Aorta (tissue), 5 donors: ENCODE measurements at regions not wholly inside any gene's neighbourhood (a gene's known extent, or its start where the extent isn't known, plus 50 kb on each side); places are given as distances from the start of the nearest gene placed in this dataset.

Experiments
- ATAC-seq: fragments of 200-7000 bp; cut with Tn5 transposase; one replicate; pipeline ENCODE4 v1.9.1; 2022; ENCODE audit warnings: moderate library complexity; ENCODE audit not compliant: low FRiP score
- DNase-seq, 2 donors: peaks; one replicate each; pipeline ENCODE4 v3.0.0-alpha.2; 2020
- H3K27ac ChIP-seq, 2 donors: one replicate each; pipeline ENCODE4 v1.5.1; 2013; ENCODE audit warnings: low read length in 2 of 2, mild to moderate bottlenecking in 2 of 2, moderate library complexity in 2 of 2, control low read depth in 1 of 2, inconsistent platforms in 1 of 2, low read depth in 1 of 2
- H3K27me3 ChIP-seq, 2 donors: one replicate each; pipeline ENCODE4 v1.6.1; 2013; ENCODE audit warnings: control low read depth in 1 of 2, low read length in 1 of 2, mild to moderate bottlenecking in 1 of 2, moderate library complexity in 1 of 2; ENCODE audit not compliant: insufficient read depth in 2 of 2, control insufficient read depth in 1 of 2
- H3K36me3 ChIP-seq, 2 donors: one replicate each; pipeline ENCODE4 v1.6.1; 2013; ENCODE audit warnings: control low read depth in 1 of 2, low read length in 1 of 2, mild to moderate bottlenecking in 1 of 2; ENCODE audit not compliant: insufficient read depth in 2 of 2, control insufficient read depth in 1 of 2
- H3K4me1 ChIP-seq, 2 donors: one replicate each; pipeline ENCODE4 v1.6.1; 2013; ENCODE audit warnings: low read length in 2 of 2, control low read depth in 1 of 2, mild to moderate bottlenecking in 1 of 2, moderate library complexity in 1 of 2; ENCODE audit not compliant: insufficient read depth in 2 of 2, control insufficient read depth in 1 of 2
- H3K4me3 ChIP-seq, 2 donors: one replicate each; pipeline ENCODE4 v1.5.1; 2013; ENCODE audit warnings: low read length in 2 of 2, control low read depth in 1 of 2, mild to moderate bottlenecking in 1 of 2
- H3K9me3 ChIP-seq: one replicate; pipeline ENCODE4 v1.6.1; 2013; ENCODE audit warnings: mild to moderate bottlenecking, low read length; ENCODE audit not compliant: control insufficient read depth
- WGBS, 2 donors: extraction: QIAGEN DNeasy Blood & Tissue Kit; methylation state at CpG; one replicate each; pipeline ENCODE4 v1.1.7; 2013; 5-methylcytosine and 5-hydroxymethylcytosine counted together
- intact Hi-C, 2 donors: fragments of 100-400 bp; cut with DNase I; formaldehyde crosslinking; loops; one replicate each; pipeline versions ENCODE4 v1.14.2 to v1.15.0; 2022
- donor health status: healthy with polysubstance abuse.
- donor health status: Bipolar disorder and iron deficiency.
- donor health status: DM: no; HTN: no; CAD: no.
- donor health status: DM: no; HTN: no; CAD: no.
- donor health status: DM: yes; HTN: yes; CAD: no.

DNA sequence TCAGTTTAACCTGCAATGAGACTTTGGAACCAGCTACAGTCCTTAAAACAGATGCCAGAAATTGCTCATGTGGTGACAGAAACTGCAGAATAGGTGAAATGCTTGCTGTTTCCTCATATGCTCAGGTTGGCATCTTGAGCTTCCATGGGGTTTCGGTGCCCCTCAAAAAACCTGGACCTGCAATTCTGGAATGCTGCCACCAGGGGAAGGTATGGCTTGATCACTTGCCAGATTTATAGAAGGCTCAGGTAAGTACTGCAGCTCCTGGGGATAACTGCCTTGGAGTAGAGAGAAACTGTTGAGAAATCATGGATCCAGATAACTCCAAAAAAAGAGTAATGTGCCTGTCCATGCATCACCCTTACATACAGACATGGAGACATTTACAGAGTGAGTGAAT lies 113.0 kb downstream of the CTTN start:
- Histone ChIP-seq H3K9me3 (peaks cover 9% of the 10 kb centered on the region), H3K27me3 (no peaks in the 10 kb centered on the region), H3K4me3 (no peak overlapping the region), H3K36me3 (no peaks in the 10 kb centered on the region), H3K4me1 (no peaks in the 10 kb centered on the region), H3K27ac (no peak overlapping the region)
- intact Hi-C loops = no loop called here
- 92% methylated on average over 1 of the region's 1 CpG for WGBS, 2 donors
- DNase-seq (no peak), ATAC-seq (no peak)

DNA sequence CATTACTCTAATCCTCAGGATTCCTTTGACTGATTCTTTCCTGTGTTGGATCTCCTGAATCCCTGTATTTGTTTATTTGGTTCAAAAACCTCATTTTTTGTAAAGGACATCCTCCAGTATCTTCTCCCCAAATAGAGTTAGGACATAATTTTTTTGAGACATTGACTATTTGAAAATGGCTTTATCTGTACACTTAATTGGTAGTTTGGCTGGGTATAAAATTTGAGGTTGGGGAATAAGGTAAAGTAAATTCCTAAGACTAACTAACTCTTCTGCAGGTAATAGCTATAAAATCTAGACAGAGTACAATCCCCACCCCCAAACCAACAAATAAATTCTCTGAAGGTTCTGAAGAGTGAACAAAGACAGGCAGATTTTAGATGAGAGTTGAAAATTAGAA lies 114.4 kb downstream of the CTTN start:
- Histone ChIP-seq H3K27me3 (no peaks in the 10 kb centered on the region), H3K9me3 (peaks cover 12% of the 10 kb centered on the region), H3K4me1 (no peaks in the 10 kb centered on the region), H3K36me3 (no peaks in the 10 kb centered on the region), H3K4me3 (no peak overlapping the region), H3K27ac (no peak overlapping the region)
- intact Hi-C loops = no loop called here
- DNase-seq (no peak), ATAC-seq (no peak)

DNA sequence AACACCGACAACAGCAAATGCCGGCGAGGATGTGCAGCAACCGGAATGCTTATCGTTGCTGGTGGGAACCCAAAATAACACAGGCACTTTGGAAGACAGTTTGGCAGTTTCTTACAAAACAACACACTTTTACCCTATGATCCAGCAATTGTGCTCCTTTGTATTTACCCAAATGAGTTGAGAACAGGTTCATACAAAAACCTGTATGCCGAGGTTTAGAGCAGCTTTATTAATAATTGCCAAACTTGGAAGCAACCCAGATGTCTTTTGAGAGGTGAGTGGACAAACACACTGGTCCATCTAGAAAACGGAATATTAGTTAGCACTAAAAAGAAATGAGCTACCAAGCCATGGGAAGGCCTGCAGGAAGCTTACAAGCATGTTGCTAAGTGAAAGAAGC lies 118.9 kb downstream of the CTTN start:
- Histone ChIP-seq H3K27ac (no peak overlapping the region), H3K9me3 (peaks cover 6% of the 10 kb centered on the region), H3K36me3 (no peaks in the 10 kb centered on the region), H3K27me3 (no peaks in the 10 kb centered on the region), H3K4me3 (no peak overlapping the region), H3K4me1 (no peaks in the 10 kb centered on the region)
- intact Hi-C loops = no loop called here
- ATAC-seq (no peak), DNase-seq (no peak)
- 90 to 91% methylated on average over 7 of the region's 7 CpGs for WGBS, 2 donors

DNA sequence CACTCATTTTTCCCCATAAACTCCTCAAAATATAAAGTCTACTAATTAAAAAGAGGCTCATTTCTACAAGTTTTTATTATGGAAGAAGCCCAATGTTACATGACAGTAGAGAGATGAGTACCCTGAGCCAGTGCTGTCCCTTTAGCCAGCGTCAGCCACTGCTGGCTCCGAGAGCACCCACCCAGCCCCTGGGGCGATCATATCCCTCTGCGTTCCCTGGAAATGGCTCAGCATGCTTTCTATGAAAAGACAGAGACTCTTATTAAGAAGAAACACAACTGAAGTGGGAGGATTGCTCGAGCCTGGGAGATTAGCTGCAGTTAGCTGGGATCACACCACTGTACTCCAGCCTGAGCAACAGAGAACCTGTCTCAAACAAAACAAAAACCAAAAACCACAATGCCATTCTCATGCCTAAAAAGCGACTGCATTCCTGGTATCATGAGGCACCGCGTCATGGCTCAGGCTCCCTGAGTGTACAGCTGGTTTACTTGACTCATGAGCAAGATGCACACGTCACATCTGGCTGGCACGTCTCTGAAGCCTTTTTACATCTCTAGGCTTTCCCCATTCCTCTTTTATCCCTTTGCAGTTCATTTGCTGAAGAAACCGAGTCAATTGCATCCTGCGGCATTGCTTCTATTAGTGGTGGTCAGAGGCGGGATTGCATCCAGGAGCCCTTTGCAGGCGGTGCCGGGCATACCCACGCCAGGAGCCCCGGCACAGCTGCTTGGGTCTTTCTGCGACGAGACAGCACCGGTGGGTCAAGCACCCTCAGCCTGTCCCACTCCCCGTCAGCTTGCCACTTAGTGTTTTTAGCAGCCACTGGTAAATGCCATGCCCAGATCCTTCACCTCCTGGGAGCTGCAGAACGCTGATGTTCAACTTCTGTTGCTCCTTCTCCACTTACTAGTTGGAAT lies 119.9 kb downstream of the CTTN start:
- 77% methylated on average over 22 of the region's 22 CpGs for WGBS, 2 donors

DNA sequence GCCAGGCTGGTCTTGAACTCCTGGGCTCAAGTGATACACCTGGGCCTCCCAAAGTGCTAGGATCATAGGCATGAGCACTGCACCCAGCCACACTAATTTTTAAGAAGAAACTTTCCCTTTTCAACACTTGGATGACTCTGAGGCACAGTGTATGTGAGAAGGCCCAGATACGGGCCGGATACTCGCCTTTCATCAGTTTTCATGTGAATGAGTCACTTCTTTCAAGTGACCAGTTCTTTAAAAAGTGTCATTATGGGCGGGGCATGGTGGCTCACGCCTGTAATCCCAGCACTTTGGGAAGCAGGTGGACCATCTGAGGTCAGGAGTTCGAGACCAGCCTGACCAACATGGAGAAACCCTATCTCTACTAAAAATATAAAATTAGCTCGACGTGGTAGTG lies 120.8 kb downstream of the CTTN start:
- no peaks in the 10 kb centered on the region for H3K27me3 ChIP-seq
- 77 to 82% methylated on average over 8 of the region's 8 CpGs for WGBS, 2 donors
- no peaks in the 10 kb centered on the region for H3K36me3 ChIP-seq
- peaks cover 3% of the 10 kb centered on the region for H3K9me3 ChIP-seq
- no peak for DNase-seq
- H3K4me1 ChIP-seq = no peaks in the 10 kb centered on the region
- H3K4me3 ChIP-seq = no peak overlapping the region
- intact Hi-C loops = no loop called here
- ATAC-seq = no peak
- no peak overlapping the region for H3K27ac ChIP-seq

More for the DNA sequence above, 119.9 kb downstream of the CTTN start:
- Histone ChIP-seq H3K9me3 (peaks cover 3% of the 10 kb centered on the region), H3K27me3 (no peaks in the 10 kb centered on the region), H3K36me3 (no peaks in the 10 kb centered on the region), H3K27ac (no peak overlapping the region), H3K4me3 (no peak overlapping the region), H3K4me1 (no peaks in the 10 kb centered on the region)
- DNase-seq (peak; percentile 13 to 52), ATAC-seq (no peak)
- intact Hi-C loops = no loop called here

DNA sequence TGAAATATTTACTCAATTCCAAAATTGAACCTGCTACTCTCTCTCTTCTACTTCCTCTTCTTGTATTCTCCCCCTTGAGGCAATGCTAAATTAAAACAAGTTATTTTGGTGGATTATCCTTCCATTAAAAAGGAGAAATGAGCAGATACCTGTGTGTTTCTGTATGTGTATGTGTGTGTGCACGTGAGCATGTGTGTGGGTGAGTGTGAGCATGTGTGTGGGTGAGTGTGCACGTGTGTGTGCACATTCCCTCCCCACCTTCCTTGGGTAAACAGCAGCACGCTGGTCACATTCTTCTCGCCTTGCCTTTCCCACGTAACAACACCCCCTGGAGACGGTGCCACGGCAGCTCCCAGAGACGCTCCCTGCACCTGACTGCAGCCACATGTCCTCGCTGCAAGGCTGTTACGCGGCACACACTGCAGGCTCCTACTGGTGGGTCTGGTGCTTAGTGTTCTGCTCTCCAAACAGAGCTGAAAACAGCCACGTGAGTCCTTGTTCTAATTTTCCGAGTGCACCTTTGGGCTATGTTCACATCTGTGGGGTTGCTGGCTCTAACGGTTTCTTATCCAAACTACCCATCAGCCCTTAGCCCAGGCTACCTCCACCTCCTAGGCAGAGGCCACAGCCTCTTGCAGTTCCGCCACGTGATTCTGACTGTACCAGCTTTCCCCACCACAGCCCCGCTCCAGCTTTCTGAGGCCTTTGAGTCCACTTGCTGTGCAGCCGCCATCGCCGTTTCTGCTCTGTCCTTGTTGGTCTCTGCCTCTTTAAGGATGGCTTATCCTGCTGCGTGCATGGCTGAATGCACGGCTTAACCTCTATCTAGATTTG lies 123.4 kb downstream of the CTTN start:
- no peaks in the 10 kb centered on the region for H3K36me3 ChIP-seq
- DNase-seq = peak in 1 of 2 donors; percentile 17
- H3K27ac ChIP-seq = no peak overlapping the region
- no peak overlapping the region for H3K4me3 ChIP-seq
- H3K4me1 ChIP-seq = no peaks in the 10 kb centered on the region
- 56 to 60% methylated on average over 22 of the region's 22 CpGs for WGBS, 2 donors
- H3K27me3 ChIP-seq = no peaks in the 10 kb centered on the region
- peaks cover 2% of the 10 kb centered on the region for H3K9me3 ChIP-seq
- ATAC-seq = no peak
- intact Hi-C loops = no loop called here

DNA sequence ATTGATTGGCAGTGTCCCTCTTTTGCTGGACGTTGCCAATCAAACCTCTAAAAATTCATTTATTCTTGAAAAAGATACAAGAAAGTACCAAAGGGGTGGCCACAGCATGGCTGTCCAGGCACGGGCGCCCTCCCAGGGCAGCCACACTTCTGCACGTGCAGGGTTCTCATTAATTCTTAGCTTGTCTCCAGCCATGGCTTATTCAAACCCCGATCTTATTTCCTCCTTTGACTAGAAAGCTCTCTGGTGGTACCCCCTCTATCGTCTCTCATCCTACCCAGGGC lies 123.9 kb downstream of the CTTN start:
- no peak for ATAC-seq
- Histone ChIP-seq H3K27ac (no peak overlapping the region), H3K27me3 (no peaks in the 10 kb centered on the region), H3K4me3 (no peak overlapping the region), H3K9me3 (peaks cover 2% of the 10 kb centered on the region), H3K4me1 (no peaks in the 10 kb centered on the region), H3K36me3 (no peaks in the 10 kb centered on the region)
- WGBS, 2 donors = 53 to 57% methylated on average over 6 of the region's 6 CpGs
- DNase-seq = no peak
- intact Hi-C loops = no loop called here

DNA sequence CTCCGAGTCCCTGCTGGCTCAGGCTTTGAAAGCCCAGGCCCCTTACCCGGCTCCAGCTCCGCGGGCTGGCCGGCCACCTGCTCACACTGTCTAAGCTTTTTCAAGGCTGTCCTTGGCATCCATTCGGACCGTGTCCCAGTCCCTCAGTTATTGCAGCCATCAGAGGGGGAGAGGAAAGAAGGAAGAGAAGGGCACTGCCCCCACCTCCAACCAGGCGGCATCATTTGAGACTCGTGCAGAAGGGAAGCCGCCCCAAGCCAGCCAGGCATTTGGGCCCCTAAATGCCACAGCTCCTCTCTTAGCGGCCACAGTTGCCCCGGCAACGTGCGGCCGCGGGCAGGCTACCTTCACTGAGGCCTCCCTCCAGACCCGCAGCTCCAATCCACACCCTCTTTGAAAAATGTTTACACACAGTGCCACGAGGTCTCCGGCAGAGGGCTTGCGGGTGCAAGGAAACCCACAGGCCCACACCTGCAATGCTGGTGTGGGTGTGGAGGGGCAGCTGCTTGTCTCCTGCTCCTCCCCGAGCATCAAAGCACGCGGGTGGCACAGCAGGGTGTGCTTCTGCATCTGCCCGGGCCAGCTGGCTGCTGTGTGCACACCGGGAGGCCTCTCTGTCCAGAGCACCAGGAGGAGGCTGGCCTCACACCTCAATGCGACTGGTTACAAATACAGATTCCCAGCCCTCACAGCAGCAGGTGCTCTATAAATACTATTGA lies 124.4 kb downstream of the CTTN start:
- no peak for ATAC-seq
- WGBS, 2 donors = 34 to 38% methylated on average over 26 of the region's 26 CpGs
- intact Hi-C loops = no loop called here
- no peak overlapping the region for H3K4me3 ChIP-seq
- no peaks in the 10 kb centered on the region for H3K9me3 ChIP-seq
- H3K27ac ChIP-seq = no peak overlapping the region
- peak; percentile 24 to 59 for DNase-seq
- no peaks in the 10 kb centered on the region for H3K36me3 ChIP-seq
- no peaks in the 10 kb centered on the region for H3K27me3 ChIP-seq
- H3K4me1 ChIP-seq = no peaks in the 10 kb centered on the region
